22Rv1 (cell line): ENCODE measurements at regions not wholly inside any gene's neighbourhood (a gene's known extent, or its start where the extent isn't known, plus 50 kb on each side); places are given as distances from the start of the nearest gene placed in this dataset.

ENCODE experiments used
- CTCF ChIP-seq: fragments of 450-650 bp; IDR thresholded peaks from 2 replicates; pipeline ENCODE4 v1.5.1; 2017; ENCODE audit warnings: mild to moderate bottlenecking
- ZFX ChIP-seq: fragments of 450-650 bp; IDR thresholded peaks from 2 replicates; pipeline ENCODE4 v1.6.1; 2017; ENCODE audit warnings: antibody characterized with exemption, borderline replicate concordance

- TF ChIP-seq CTCF: no peak
- TF ChIP-seq ZFX: no peak
These were observed 296.9 kb upstream of the CDH5 start for GRCh38 chr16:66069587-66069986.
